Activated T-cell treated with anti-CD3 and anti-CD28 coated beads, Interleukin-2, amount 50 U/mL, for 4 hours (primary cell): ENCODE measurements at regions not wholly inside any gene's neighbourhood (a gene's known extent, or its start where the extent isn't known, plus 50 kb on each side); places are given as distances from the start of the nearest gene placed in this dataset.
A peak's percentile ranks its signal among the peaks of the same experiment; 100 is the strongest.

Experiments used
- ATAC-seq, 2 donors: fragments of 200-7000 bp; cut with Tn5 transposase; one replicate each; pipeline ENCODE4 v1.10.0; 2021
- DNase-seq: peaks from one replicate; pipeline ENCODE4 v3.0.0-alpha.2; 2020
- H3K27me3 Mint-ChIP-seq: one replicate; pipeline ENCODE4 v1.8.0; 2021; ENCODE audit warnings: low read depth, mixed read lengths
- H3K36me3 Mint-ChIP-seq: one replicate; pipeline ENCODE4 v1.8.0; 2022; ENCODE audit warnings: mixed read lengths; ENCODE audit not compliant: insufficient read depth
- H3K4me1 Mint-ChIP-seq: one replicate; pipeline ENCODE4 v1.8.0; 2021; ENCODE audit warnings: low read depth, mixed read lengths
- H3K4me3 Mint-ChIP-seq: one replicate; pipeline ENCODE4 v1.8.0; 2021; ENCODE audit warnings: mild to moderate bottlenecking, moderate library complexity, mixed read lengths
- H3K9me3 Mint-ChIP-seq: one replicate; pipeline ENCODE4 v1.8.0; 2021; ENCODE audit warnings: mixed read lengths

DNA sequence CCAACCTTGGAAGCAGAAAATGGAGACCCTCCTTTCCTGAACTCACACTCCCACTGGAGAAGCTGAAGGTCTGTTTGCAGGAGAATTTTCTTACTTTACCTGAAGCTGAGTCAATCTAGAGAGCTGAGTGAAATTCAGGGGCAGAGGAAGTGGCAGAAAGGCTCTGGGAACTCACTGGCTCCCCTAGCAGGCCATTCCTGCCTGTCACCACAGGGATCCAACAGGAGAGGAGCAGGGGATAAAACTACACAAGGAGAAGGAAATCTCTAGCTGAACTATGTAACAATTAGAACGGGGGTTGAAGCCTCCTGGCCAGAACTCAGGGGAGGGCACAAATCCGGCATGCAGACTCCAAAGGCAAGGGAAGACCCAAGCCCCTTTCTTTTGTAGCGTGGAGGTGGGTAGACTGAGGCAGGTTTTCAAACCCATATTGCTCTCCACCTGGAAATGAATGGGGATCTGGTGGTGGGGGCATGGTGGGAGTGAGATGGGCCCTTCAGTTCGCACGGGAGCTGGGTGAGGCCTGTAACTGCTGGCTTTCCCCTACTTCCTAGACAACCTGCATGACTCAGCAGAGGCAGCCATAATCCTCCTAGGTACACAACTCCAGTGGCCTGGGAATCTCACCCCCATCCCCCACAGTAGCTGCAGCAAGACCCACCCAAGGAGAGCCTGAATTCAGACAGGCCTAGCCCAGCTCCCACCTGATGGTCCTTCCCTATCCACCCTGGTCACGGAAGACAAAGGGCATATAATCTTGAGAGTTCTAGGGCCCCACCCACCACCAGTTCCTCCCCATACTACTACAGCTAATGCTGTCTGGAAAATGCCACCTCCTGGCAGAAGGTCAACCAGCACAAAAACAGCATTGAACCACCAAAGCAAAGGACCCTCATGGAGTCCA, 158.1 kb downstream of the LTN1 start:
- Mint-ChIP-seq H3K4me1 (peaks cover 77% of the 10 kb centered on the region), H3K9me3 (no peaks in the 10 kb centered on the region), H3K4me3 (peak overlapping the region; percentile 6), H3K36me3 (no peaks in the 10 kb centered on the region), H3K27me3 (no peaks in the 10 kb centered on the region)
- ATAC-seq (no peak), DNase-seq (no peak)

GRCh38 chr21:28833609-28834008, 159.1 kb downstream of the LTN1 start:
- Mint-ChIP-seq H3K27me3 (no peaks in the 10 kb centered on the region), H3K9me3 (no peaks in the 10 kb centered on the region), H3K4me3 (no peak overlapping the region), H3K36me3 (no peaks in the 10 kb centered on the region), H3K4me1 (peaks cover 74% of the 10 kb centered on the region)
- ATAC-seq: no peak
- no peak for DNase-seq

DNA sequence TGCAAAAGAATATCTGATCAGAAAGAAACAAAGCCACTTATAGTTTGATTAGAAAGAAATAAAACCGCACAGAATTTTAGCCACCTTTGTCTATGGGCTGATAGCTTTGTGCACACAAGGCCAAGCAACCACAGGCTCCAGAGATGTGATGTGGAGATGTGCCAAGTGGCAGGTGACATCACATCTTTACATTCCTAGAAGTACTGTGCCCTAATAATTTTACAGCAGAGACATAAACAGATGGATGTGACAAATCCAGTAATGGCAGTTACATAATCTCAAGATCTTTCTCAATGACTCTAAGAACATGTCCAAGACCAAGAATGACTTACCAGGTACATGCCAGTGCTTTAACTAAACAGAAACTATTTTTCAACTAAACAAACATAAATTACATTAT, 159.5 kb downstream of the LTN1 start:
- Mint-ChIP-seq H3K9me3 (no peaks in the 10 kb centered on the region), H3K4me3 (peak overlapping the region; percentile 12), H3K36me3 (no peaks in the 10 kb centered on the region), H3K4me1 (peaks cover 72% of the 10 kb centered on the region), H3K27me3 (no peaks in the 10 kb centered on the region)
- DNase-seq: no peak
- ATAC-seq: no peak

- H3K4me1 Mint-ChIP-seq: peaks cover 69% of the 10 kb centered on the region
- H3K9me3 Mint-ChIP-seq: no peaks in the 10 kb centered on the region
- H3K36me3 Mint-ChIP-seq: no peaks in the 10 kb centered on the region
- peak overlapping the region; percentile 8 for H3K4me3 Mint-ChIP-seq
- no peak for ATAC-seq
- DNase-seq: no peak
- H3K27me3 Mint-ChIP-seq: no peaks in the 10 kb centered on the region
Observed at GRCh38 chr21:28832715-28833061, 160.0 kb downstream of the LTN1 start.

DNA sequence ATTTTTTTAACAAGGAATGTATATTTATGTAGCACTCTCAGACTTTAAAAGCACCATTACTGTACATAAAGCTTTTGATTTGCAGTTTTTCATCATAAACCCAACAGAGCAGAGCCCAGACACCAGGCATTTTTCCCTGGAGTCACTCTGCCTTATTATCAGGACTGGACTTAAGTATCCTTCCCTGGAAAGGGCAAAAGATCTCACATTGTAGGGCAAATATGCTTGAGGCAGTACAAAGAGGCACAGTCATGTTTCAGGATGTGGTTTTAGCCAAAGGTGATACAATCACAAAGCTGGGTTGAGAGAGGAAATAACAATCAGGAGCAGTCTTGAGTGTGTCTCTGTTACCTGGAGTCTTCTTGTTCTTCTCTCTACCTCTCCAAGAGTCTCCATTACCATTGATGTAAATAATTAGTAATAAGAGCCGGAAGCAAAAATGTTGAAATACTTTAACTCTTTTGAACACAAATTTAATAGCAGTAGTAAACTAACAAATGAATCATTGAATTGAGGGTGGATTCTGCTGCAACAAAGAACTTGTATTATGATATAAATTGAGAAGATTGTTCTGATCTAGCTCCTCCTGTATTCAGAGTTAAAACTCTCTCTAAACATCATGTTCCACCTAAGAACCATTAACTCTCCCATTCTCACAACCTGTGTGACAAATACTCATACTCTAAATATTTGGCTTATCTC, 160.5 kb downstream of the LTN1 start:
- no peaks in the 10 kb centered on the region for H3K9me3 Mint-ChIP-seq
- peak overlapping the region; percentile 23 for H3K4me3 Mint-ChIP-seq
- DNase-seq (no peak), ATAC-seq (peak; percentile 86 to 96)
- no peaks in the 10 kb centered on the region for H3K27me3 Mint-ChIP-seq
- peaks cover 69% of the 10 kb centered on the region for H3K4me1 Mint-ChIP-seq
- H3K36me3 Mint-ChIP-seq: no peaks in the 10 kb centered on the region

GRCh38 chr21:28828981-28829380, 163.7 kb downstream of the LTN1 start:
- H3K36me3 Mint-ChIP-seq: peaks cover 3% of the 10 kb centered on the region
- H3K27me3 Mint-ChIP-seq: no peaks in the 10 kb centered on the region
- no peak for DNase-seq
- no peak overlapping the region for H3K4me3 Mint-ChIP-seq
- no peak for ATAC-seq
- H3K4me1 Mint-ChIP-seq: peaks cover 40% of the 10 kb centered on the region
- H3K9me3 Mint-ChIP-seq: no peaks in the 10 kb centered on the region

DNA sequence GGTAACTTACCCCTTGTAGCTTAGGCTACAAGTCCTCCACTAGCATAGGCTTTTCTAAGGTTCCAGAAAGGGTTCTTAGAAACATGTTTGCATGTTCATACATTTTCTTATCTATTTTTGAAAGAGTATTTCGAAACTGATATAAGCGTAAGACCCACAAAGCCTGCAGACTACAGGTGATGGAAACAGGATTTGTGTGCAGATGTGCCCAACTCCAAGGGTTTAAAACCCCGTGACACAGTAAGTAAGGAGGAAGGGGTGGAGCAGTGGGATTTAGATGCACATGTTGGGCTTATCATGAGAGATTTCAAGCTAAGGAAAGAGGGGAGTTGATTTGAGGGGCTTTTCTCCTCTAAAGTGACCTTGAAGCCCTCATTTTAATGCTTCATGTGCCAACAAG, 164.7 kb downstream of the LTN1 start:
- DNase-seq: no peak
- no peaks in the 10 kb centered on the region for H3K27me3 Mint-ChIP-seq
- H3K9me3 Mint-ChIP-seq: no peaks in the 10 kb centered on the region
- peaks cover 3% of the 10 kb centered on the region for H3K36me3 Mint-ChIP-seq
- no peak overlapping the region for H3K4me3 Mint-ChIP-seq
- H3K4me1 Mint-ChIP-seq: peaks cover 33% of the 10 kb centered on the region
- ATAC-seq: no peak

DNA sequence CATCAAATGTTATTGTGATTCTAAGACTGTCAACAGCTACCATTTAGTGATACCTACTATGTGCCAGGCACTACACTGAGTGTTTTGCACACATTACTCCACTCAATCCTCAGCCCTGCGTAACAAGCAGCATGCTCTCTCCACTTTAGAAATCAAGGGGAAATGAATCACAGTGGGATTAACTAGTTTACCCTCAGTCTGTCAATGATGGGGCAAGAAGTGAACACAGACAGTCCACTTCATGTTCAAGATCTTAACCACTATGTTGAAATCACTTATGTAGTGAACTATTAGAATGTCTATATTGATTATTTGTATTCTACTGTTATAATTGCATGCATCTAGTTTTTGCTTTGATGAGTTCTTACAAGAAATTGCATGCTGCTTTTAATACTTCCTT, 165.3 kb downstream of the LTN1 start:
- ATAC-seq: no peak

GRCh38 chr21:28826569-28826968, 166.1 kb downstream of the LTN1 start:
- DNase-seq (no peak), ATAC-seq (no peak)
- no peaks in the 10 kb centered on the region for H3K27me3 Mint-ChIP-seq
- H3K36me3 Mint-ChIP-seq: peaks cover 3% of the 10 kb centered on the region
- no peaks in the 10 kb centered on the region for H3K9me3 Mint-ChIP-seq
- H3K4me3 Mint-ChIP-seq: no peak overlapping the region
- H3K4me1 Mint-ChIP-seq: peaks cover 21% of the 10 kb centered on the region

More for the DNA sequence above, 165.3 kb downstream of the LTN1 start:
- Mint-ChIP-seq H3K36me3 (peaks cover 3% of the 10 kb centered on the region), H3K9me3 (no peaks in the 10 kb centered on the region), H3K4me1 (peaks cover 27% of the 10 kb centered on the region), H3K27me3 (no peaks in the 10 kb centered on the region), H3K4me3 (no peak overlapping the region)
- DNase-seq: no peak

DNA sequence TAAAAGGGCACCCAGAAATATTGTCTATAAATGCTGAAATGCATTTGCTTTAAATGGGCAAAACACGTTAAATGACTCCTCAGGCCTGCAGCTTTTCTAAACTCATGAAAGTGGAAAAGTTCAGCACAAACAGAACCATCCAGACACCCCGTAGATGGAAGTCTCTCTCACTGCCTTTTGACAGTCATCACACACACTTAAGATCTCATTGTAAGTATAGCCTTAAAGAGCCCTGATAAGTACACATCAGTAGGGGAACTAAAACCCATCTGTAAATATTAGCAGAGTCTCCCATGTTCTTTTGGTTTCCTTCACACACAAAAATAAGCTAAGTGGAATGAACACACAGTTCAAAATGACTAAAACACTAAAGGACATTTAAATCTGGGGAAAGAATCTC, 166.7 kb downstream of the LTN1 start:
- peaks cover 5% of the 10 kb centered on the region for H3K36me3 Mint-ChIP-seq
- peaks cover 18% of the 10 kb centered on the region for H3K4me1 Mint-ChIP-seq
- DNase-seq (no peak), ATAC-seq (no peak)
- H3K9me3 Mint-ChIP-seq: no peaks in the 10 kb centered on the region
- H3K27me3 Mint-ChIP-seq: no peaks in the 10 kb centered on the region
- H3K4me3 Mint-ChIP-seq: no peak overlapping the region

DNA sequence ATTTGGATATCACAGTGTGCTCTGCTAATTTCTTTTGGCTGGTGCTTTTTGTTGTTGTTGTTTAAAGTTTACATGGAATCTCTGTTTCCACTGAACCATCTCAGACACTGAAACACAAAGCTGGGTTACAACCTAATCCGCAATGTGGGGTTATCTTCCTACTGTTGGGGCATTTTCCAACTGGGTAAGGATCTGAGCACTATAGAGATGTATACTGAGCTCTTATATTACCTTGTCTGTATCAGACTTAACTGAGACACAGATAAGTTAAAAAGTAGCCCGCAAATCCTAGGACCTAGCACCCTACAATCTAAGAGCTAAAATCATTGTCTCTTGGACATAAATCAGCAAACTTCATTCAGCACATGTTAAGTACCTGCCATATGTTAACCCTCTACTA, 169.2 kb downstream of the LTN1 start:
- Mint-ChIP-seq H3K27me3 (no peaks in the 10 kb centered on the region), H3K36me3 (peaks cover 11% of the 10 kb centered on the region), H3K4me1 (peaks cover 10% of the 10 kb centered on the region), H3K4me3 (no peak overlapping the region), H3K9me3 (no peaks in the 10 kb centered on the region)
- no peak for DNase-seq
- ATAC-seq: no peak

DNA sequence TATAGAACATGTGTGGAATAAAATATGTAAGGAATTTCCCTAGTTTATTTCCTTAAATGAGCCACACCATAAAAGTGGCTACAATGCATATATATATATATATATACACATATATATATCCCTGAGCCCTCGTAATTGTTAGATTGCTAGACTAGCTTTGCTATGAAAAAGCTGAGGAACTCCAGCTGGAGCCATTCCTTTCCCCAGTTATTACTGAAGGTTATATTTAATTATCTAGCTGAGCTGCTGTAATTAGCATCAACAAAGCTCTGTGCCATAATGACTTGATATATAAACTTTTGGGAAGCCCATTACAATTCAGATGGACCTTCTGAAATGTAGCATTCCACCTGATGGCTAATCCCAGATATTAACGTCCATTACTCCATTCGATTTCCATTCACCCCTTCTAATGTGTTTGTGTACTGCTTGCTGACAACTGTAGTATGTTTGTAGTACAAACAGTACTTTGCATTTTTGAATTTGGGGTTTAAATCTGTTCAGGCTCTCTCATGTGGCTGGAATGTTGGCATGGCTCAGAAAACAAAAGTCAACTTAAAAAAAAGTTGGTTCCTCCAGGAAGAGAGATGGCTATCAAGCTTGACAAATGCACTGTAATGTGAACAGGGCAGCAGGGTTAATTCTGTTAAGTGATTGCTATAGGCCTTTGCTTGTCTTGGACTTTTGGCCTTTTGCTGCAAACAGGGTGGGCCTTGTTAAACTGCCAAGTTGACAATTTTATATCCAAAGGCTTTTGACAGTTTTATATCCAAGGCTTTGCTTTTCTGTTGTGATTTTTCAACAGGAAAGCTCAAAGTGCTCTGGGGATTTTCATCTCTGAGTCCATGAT, 170.0 kb downstream of the LTN1 start:
- DNase-seq: no peak
- ATAC-seq: no peak
- Mint-ChIP-seq H3K9me3 (no peaks in the 10 kb centered on the region), H3K4me1 (peaks cover 10% of the 10 kb centered on the region), H3K4me3 (no peak overlapping the region), H3K36me3 (peaks cover 11% of the 10 kb centered on the region), H3K27me3 (no peaks in the 10 kb centered on the region)

- peaks cover 3% of the 10 kb centered on the region for H3K4me1 Mint-ChIP-seq
- peaks cover 13% of the 10 kb centered on the region for H3K36me3 Mint-ChIP-seq
- no peaks in the 10 kb centered on the region for H3K27me3 Mint-ChIP-seq
- no peak for ATAC-seq
- no peak for DNase-seq
- H3K9me3 Mint-ChIP-seq: no peaks in the 10 kb centered on the region
- no peak overlapping the region for H3K4me3 Mint-ChIP-seq
Observed at GRCh38 chr21:28822123-28822399, 170.6 kb downstream of the LTN1 start.

DNA sequence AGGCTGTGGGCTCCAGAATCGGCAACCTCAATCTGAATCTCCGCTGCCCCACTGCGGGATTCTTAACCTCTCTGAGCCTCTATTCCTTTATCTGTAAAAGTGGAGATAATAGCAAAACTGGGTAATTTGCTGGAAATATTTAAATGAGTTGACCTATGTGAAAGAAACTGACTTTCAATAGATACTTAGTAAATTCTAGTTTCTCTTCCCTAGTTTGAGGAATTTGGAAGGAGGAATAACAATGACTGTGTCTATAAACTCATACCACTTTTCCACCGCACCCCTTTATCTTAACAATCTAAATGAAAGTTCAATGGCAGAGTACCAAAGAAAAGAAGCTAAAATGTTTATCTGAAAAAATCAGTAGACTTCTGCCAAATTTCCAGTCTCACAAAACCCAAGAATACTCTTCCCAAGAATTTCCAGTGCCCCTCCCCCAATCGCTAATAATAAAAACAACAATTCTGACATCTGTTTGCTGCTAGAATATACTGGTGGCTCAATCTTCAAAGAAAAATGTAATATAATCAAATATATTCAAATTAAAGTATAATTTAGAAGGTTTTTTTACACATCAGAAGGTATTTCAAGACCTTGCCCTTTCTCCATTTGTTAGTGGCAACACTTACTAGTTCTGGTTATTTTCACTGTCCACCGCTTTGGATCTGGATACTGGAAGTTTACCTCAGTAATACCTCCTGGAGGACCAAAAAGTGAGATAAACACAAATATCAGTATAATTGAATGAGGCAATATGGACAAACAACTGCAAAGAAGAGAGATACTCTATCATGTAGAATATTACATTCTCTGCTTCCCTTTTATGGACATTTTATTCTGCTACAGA, 171.2 kb downstream of the LTN1 start:
- Mint-ChIP-seq H3K36me3 (peaks cover 14% of the 10 kb centered on the region), H3K4me1 (peaks cover 2% of the 10 kb centered on the region), H3K4me3 (no peak overlapping the region), H3K9me3 (no peaks in the 10 kb centered on the region), H3K27me3 (no peaks in the 10 kb centered on the region)
- DNase-seq (no peak), ATAC-seq (no peak)
